Neuronal stem cell (in vitro differentiated cells): ENCODE measurements at regions not wholly inside any gene's neighbourhood (a gene's known extent, or its start where the extent isn't known, plus 50 kb on each side); places are given as distances from the start of the nearest gene placed in this dataset.
A peak's percentile ranks its signal among the peaks of the same experiment; 100 is the strongest.

Source experiments
- DNase-seq: peaks from one replicate; pipeline ENCODE4 v3.0.0-alpha.2; 2013; ENCODE audit warnings: low spot score
- H2AFZ ChIP-seq: one replicate; pipeline ENCODE4 v1.6.1; 2013; ENCODE audit warnings: mild to moderate bottlenecking, low read length, inconsistent platforms
- H2AK5ac ChIP-seq: 2 replicates; pipeline ENCODE4 v1.6.1; 2013; ENCODE audit warnings: low read depth, mild to moderate bottlenecking, inconsistent platforms, low read length, moderate library complexity, mixed read lengths
- H2BK120ac ChIP-seq: 2 replicates; pipeline ENCODE4 v1.6.1; 2013; ENCODE audit warnings: low read depth, mild to moderate bottlenecking, inconsistent platforms, low read length, moderate library complexity, mixed read lengths
- H2BK12ac ChIP-seq: one replicate; pipeline ENCODE4 v1.6.1; 2013; ENCODE audit warnings: low read length, inconsistent platforms
- H2BK15ac ChIP-seq: 2 replicates; pipeline ENCODE4 v1.6.1; 2013; ENCODE audit warnings: mild to moderate bottlenecking, low read length, inconsistent platforms, mixed read lengths
- H2BK5ac ChIP-seq: one replicate; pipeline ENCODE4 v1.6.1; 2013; ENCODE audit warnings: inconsistent platforms, mild to moderate bottlenecking, low read length, moderate library complexity
- H3K14ac ChIP-seq: one replicate; pipeline ENCODE4 v1.6.1; 2013; ENCODE audit warnings: low read length, inconsistent platforms
- H3K18ac ChIP-seq: 2 replicates; pipeline ENCODE4 v1.6.1; 2013; ENCODE audit warnings: low read length, inconsistent platforms
- H3K23ac ChIP-seq: 2 replicates; pipeline ENCODE4 v1.6.1; 2013; ENCODE audit warnings: low read depth, mild to moderate bottlenecking, mixed read lengths, low read length, inconsistent platforms; ENCODE audit not compliant: poor library complexity
- H3K27ac ChIP-seq: replicated peaks from 3 replicates; pipeline ENCODE4 v1.5.1; 2013; ENCODE audit warnings: low read length, inconsistent platforms
- H3K27me3 ChIP-seq, 3 experiments: 2 replicates each; pipeline ENCODE4 v1.6.1; 2013; ENCODE audit warnings: low read length in 3 of 3, mild to moderate bottlenecking in 2 of 3, inconsistent platforms in 1 of 3, low read depth in 1 of 3, mixed read lengths in 1 of 3, moderate library complexity in 1 of 3; ENCODE audit not compliant: control insufficient read depth in 3 of 3, insufficient read depth in 3 of 3
- H3K36me3 ChIP-seq, 2 donors: replicated peaks in 1 of 2; 2 replicates each; pipeline ENCODE4 v1.6.1; 2013; ENCODE audit warnings: low read length in 2 of 2; ENCODE audit not compliant: control insufficient read depth in 2 of 2, insufficient read depth in 2 of 2
- H3K4ac ChIP-seq: 2 replicates; pipeline ENCODE4 v1.6.1; 2013; ENCODE audit warnings: inconsistent platforms, mild to moderate bottlenecking, low read length, moderate library complexity
- H3K4me1 ChIP-seq, 2 donors: 1 replicate in 1 of 2; 2 replicates in 1 of 2; pipeline ENCODE4 v1.6.1; 2013; ENCODE audit warnings: low read length in 2 of 2, low read depth in 1 of 2; ENCODE audit not compliant: control insufficient read depth in 2 of 2, insufficient read depth in 1 of 2
- H3K4me2 ChIP-seq: one replicate; pipeline ENCODE4 v1.6.1; 2013; ENCODE audit warnings: mild to moderate bottlenecking, low read length, inconsistent platforms; ENCODE audit not compliant: insufficient read depth, poor library complexity, severe bottlenecking
- H3K4me3 ChIP-seq, 2 donors: 2 replicates each; pipeline ENCODE4 v1.5.1; 2013; ENCODE audit warnings: low read length in 2 of 2, mild to moderate bottlenecking in 2 of 2, inconsistent platforms in 1 of 2, moderate library complexity in 1 of 2
- H3K79me1 ChIP-seq: one replicate; pipeline ENCODE4 v1.6.1; 2013; ENCODE audit warnings: low read depth, mild to moderate bottlenecking, inconsistent platforms, low read length, moderate library complexity
- H3K9ac ChIP-seq: one replicate; pipeline ENCODE4 v1.6.1; 2013; ENCODE audit warnings: mild to moderate bottlenecking, low read depth, low read length, inconsistent platforms; ENCODE audit not compliant: poor library complexity
- H3K9me3 ChIP-seq, 2 donors: replicated peaks in 1 of 2; 2 replicates each; pipeline versions ENCODE3 to v1.6.1; 2013; ENCODE audit warnings: low read length in 2 of 2, mild to moderate bottlenecking in 2 of 2, inconsistent platforms in 1 of 2, low read depth in 1 of 2, mixed read lengths in 1 of 2, moderate library complexity in 1 of 2; ENCODE audit not compliant: control insufficient read depth in 2 of 2, insufficient read depth in 1 of 2
- H4K8ac ChIP-seq: one replicate; pipeline ENCODE4 v1.6.1; 2013; ENCODE audit warnings: low read depth, mild to moderate bottlenecking, inconsistent platforms, low read length, moderate library complexity
- H4K91ac ChIP-seq: one replicate; pipeline ENCODE4 v1.6.1; 2013; ENCODE audit warnings: low read length, low read depth, mild to moderate bottlenecking, inconsistent platforms; ENCODE audit not compliant: poor library complexity
- WGBS, 2 donors: extraction: QIAGEN DNeasy Blood & Tissue Kit; methylation state at CpG; one replicate each; pipeline ENCODE4 v1.1.7; 2013; ENCODE audit warnings: missing lambda C conversion rate in 2 of 2, mixed read lengths in 1 of 2; ENCODE audit not compliant: insufficient read length in 2 of 2, insufficient replicate concordance in 1 of 2; ENCODE audit errors: extremely low coverage in 2 of 2; 5-methylcytosine and 5-hydroxymethylcytosine counted together

DNA sequence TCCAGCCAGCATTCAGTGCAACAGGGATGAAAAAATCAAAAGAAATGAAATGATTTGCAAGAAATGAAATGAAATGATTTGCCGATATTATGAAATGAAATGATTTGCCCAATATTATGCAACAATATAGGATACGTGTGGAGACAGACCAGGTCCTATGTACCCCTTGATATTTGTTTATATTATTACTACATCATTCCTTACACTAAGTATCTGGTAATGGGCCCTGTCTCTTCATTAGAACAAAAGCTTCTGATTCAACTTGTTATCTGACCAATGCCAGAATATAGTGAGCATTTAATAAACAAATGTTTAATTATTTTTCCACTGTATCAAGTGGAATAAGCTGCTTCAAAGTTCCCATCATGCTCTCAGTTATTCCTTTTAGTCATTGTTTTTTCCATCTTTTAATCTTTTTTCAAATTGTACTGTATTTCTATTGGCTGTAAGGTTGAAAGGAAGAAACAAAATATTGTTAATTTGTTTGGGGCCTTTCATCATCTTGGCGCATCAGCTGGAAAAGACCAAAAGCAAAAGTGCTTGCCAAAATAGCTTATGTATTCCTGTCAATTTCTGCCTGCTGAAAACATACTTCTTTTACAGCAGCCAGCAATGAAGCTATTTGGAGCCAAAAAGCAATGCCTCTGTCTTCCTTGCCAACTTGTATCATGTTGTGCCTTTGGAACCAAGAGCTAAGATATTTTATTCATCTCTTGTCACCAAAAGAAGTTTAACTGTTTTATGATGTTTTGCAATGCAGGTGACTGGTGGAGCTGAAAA lies 2314.9 kb downstream of the LRRC4C start:
- H4K8ac ChIP-seq: no peak overlapping the region
- no peak overlapping the region for H3K9ac ChIP-seq
- no peak overlapping the region for H4K91ac ChIP-seq
- no peaks in the 10 kb centered on the region for H3K27me3 ChIP-seq
- H3K9me3 ChIP-seq: no peaks in the 10 kb centered on the region
- H3K27ac ChIP-seq: no peak overlapping the region
- H3K23ac ChIP-seq: no peak overlapping the region
- H3K4ac ChIP-seq: no peak overlapping the region
- no CpG with 5 or more reads among the region's 3 CpGs for WGBS, 2 donors
- no peak overlapping the region for H3K4me2 ChIP-seq
- H2AFZ ChIP-seq: no peak overlapping the region
- H2AK5ac ChIP-seq: no peak overlapping the region
- H3K79me1 ChIP-seq: no peaks in the 10 kb centered on the region
- H3K4me1 ChIP-seq: no peaks in the 10 kb centered on the region
- no peaks in the 10 kb centered on the region for H3K36me3 ChIP-seq
- H2BK5ac ChIP-seq: no peak overlapping the region
- H3K4me3 ChIP-seq: no peak overlapping the region
- no peak overlapping the region for H3K18ac ChIP-seq
- H3K14ac ChIP-seq: no peak overlapping the region
- DNase-seq: no peak
- H2BK15ac ChIP-seq: no peak overlapping the region
- no peak overlapping the region for H2BK120ac ChIP-seq
- no peak overlapping the region for H2BK12ac ChIP-seq

DNA sequence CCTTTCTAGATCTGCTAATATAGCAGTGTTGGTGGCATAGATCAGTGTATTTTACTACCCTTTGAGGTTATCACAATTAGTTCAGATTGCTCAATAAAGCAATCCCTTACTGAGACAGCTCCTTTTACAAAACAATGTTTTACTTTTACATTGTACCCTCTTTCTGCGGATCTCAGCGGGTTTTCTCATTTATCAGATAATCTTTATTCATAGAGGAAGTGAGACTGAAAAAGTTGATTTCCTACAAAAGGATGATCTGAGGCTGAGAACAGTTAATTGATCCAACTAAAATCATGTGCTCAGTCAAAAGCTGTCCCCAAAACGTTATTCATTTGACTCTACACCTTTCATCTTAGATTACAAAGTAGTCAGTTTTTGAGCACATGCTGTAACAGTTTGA lies 2319.9 kb downstream of the LRRC4C start:
- Histone ChIP-seq H3K27ac (no peak overlapping the region), H3K23ac (no peak overlapping the region), H3K4ac (no peak overlapping the region), H2BK120ac (no peak overlapping the region), H3K4me3 (no peak overlapping the region), H3K9me3 (no peaks in the 10 kb centered on the region), H4K91ac (no peak overlapping the region), H3K27me3 (no peaks in the 10 kb centered on the region), H3K4me1 (no peaks in the 10 kb centered on the region), H2BK5ac (no peak overlapping the region), H4K8ac (no peak overlapping the region), H3K79me1 (no peaks in the 10 kb centered on the region), H3K14ac (no peak overlapping the region), H2AK5ac (no peak overlapping the region), H3K36me3 (no peaks in the 10 kb centered on the region), H3K9ac (no peak overlapping the region), H2BK12ac (no peak overlapping the region), H3K18ac (no peak overlapping the region), H2AFZ (no peak overlapping the region), H3K4me2 (no peak overlapping the region), H2BK15ac (no peak overlapping the region)
- no CpG with 5 or more reads among the region's 3 CpGs for WGBS, 2 donors
- DNase-seq: no peak

DNA sequence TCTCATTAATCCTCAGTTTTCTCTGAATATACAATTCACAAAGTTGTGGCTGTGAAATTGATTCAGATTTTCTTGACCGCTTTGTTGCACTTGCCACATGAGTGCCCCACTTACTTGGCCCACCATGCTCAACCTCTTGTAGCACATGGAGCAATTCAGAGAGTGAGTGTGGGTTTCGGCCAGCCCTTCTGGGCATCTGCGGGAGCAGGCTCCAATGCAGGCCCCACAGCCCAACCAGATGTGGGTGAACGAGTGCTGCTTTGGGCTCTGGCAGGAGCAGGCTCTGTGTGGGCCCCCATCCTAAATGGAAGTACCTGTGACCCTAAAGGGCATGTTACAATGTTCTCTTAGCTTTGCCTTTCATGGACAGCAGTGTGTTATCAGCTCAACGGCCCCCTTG lies 2338.6 kb downstream of the LRRC4C start:
- WGBS, 2 donors: no CpG with 5 or more reads among the region's 5 CpGs

DNA sequence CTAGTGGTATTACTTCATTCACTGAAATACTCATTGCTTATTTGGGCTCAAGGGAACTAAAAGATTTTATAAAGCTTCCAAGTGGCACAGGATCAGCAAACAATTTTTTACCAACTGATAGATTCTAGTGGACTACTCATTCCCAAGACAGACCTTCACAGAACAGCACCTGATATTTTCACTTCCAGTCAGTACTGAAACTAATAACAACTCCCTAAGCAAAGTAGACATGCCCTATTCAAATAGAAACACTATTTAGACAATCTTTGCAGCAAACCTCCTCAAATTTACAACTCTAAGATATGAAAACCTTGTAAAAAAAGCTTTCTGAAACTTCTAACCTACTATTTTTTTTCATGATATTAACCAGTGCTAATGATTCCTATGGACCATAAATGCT lies 2345.8 kb downstream of the LRRC4C start:
- no peaks in the 10 kb centered on the region for H3K79me1 ChIP-seq
- H4K8ac ChIP-seq: no peak overlapping the region
- no peaks in the 10 kb centered on the region for H3K27me3 ChIP-seq
- no peak overlapping the region for H3K14ac ChIP-seq
- H3K18ac ChIP-seq: no peak overlapping the region
- H2AK5ac ChIP-seq: no peak overlapping the region
- H2AFZ ChIP-seq: no peak overlapping the region
- no peak overlapping the region for H4K91ac ChIP-seq
- no peak overlapping the region for H3K23ac ChIP-seq
- H2BK15ac ChIP-seq: no peak overlapping the region
- no peak for DNase-seq
- H3K9me3 ChIP-seq: no peaks in the 10 kb centered on the region
- H3K36me3 ChIP-seq: no peaks in the 10 kb centered on the region
- H2BK120ac ChIP-seq: no peak overlapping the region
- no peak overlapping the region for H3K4me2 ChIP-seq
- no peaks in the 10 kb centered on the region for H3K4me1 ChIP-seq
- H2BK12ac ChIP-seq: no peak overlapping the region
- no peak overlapping the region for H3K27ac ChIP-seq
- H3K4me3 ChIP-seq: no peak overlapping the region
- no peak overlapping the region for H3K4ac ChIP-seq
- no peak overlapping the region for H3K9ac ChIP-seq
- no peak overlapping the region for H2BK5ac ChIP-seq

More for the DNA sequence above, 2338.6 kb downstream of the LRRC4C start:
- Histone ChIP-seq H4K91ac (no peak overlapping the region), H3K23ac (no peak overlapping the region), H3K18ac (no peak overlapping the region), H2AFZ (no peak overlapping the region), H3K27ac (no peak overlapping the region), H3K14ac (no peak overlapping the region), H2BK5ac (no peak overlapping the region), H3K36me3 (no peaks in the 10 kb centered on the region), H3K4me1 (no peaks in the 10 kb centered on the region), H2AK5ac (no peak overlapping the region), H3K4me3 (no peak overlapping the region), H3K4me2 (no peak overlapping the region), H2BK15ac (no peak overlapping the region), H2BK120ac (no peak overlapping the region), H2BK12ac (no peak overlapping the region), H3K79me1 (no peaks in the 10 kb centered on the region), H3K27me3 (no peaks in the 10 kb centered on the region), H3K9ac (peak overlapping the region; percentile 60), H4K8ac (no peak overlapping the region), H3K4ac (no peak overlapping the region), H3K9me3 (peaks cover 0 to 2% of the 10 kb centered on the region in 2 donors)
- no peak for DNase-seq
